SU-DHL-6 (cell line): ENCODE measurements at regions not wholly inside any gene's neighbourhood (a gene's known extent, or its start where the extent isn't known, plus 50 kb on each side); places are given as distances from the start of the nearest gene placed in this dataset.

ENCODE experiments used
- EZH2phosphoT487 ChIP-seq: fragments of 200-600 bp; sonication (generic), shearing (Covaris generic); conservative IDR thresholded peaks from 2 replicates; pipeline ENCODE4 v1.6.1; 2018; ENCODE audit warnings: mild to moderate bottlenecking, antibody characterized with exemption, low read length, moderate library complexity, mixed read lengths
- TF ChIP-seq, protein P1 (sequence below): fragments of 200-600 bp; sonication (generic); IDR thresholded peaks from one replicate; pipeline ENCODE4 v1.5.1; 2017; ENCODE audit warnings: antibody characterized with exemption, mild to moderate bottlenecking, low read length, moderate library complexity; ENCODE audit not compliant: insufficient read depth, poor library complexity, severe bottlenecking

DNA sequence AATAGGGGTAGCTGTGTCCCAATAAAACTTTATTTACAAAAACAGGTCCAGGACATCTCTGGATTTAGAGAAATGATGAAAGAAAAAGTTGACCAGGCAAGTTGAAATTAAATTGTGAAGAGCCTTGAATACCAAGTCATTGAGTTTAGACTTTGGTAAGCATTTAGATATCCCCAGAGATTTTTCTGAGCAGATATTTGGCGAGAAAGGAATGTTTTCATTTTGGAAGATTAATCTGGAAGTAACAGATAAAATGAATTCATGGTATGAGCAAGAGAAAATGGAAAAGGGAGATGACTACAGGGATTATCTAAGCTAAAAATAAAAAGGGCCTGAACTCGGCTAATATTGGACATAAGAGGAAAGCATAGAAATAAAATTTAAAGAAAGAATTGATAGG is 157.6 kb downstream of the ACTL7B start:
- TF ChIP-seq, protein P1, sequence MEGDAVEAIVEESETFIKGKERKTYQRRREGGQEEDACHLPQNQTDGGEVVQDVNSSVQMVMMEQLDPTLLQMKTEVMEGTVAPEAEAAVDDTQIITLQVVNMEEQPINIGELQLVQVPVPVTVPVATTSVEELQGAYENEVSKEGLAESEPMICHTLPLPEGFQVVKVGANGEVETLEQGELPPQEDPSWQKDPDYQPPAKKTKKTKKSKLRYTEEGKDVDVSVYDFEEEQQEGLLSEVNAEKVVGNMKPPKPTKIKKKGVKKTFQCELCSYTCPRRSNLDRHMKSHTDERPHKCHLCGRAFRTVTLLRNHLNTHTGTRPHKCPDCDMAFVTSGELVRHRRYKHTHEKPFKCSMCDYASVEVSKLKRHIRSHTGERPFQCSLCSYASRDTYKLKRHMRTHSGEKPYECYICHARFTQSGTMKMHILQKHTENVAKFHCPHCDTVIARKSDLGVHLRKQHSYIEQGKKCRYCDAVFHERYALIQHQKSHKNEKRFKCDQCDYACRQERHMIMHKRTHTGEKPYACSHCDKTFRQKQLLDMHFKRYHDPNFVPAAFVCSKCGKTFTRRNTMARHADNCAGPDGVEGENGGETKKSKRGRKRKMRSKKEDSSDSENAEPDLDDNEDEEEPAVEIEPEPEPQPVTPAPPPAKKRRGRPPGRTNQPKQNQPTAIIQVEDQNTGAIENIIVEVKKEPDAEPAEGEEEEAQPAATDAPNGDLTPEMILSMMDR, result no peak
- no peak for TF ChIP-seq EZH2phosphoT487
